ENCODE measurements at regions not wholly inside any gene's neighbourhood (a gene's known extent, or its start where the extent isn't known, plus 50 kb on each side); places are given as distances from the start of the nearest gene placed in this dataset.
A peak's percentile ranks its signal among the peaks of the same experiment; 100 is the strongest.
"Not testable (repeated sequence)": the region's sequence is repeated elsewhere in the genome, so short reads cannot be mapped to it uniquely, and the experiment has no call there.

- H3K4me1 Mint-ChIP-seq; DNase-seq; H3K4me3 Mint-ChIP-seq; H3K9me3 Mint-ChIP-seq; intact Hi-C loops (cut with micrococcal nuclease); H3K27me3 Mint-ChIP-seq; H3K27ac Mint-ChIP-seq; H3K36me3 Mint-ChIP-seq (ENCODE audit: low read depth): not testable (repeated sequence)
Observed at GRCh38 chr1:144140243-144140642, 168.5 kb upstream of the FAM72C start.

- H3K4me3 Mint-ChIP-seq; H3K36me3 Mint-ChIP-seq (ENCODE audit: low read depth); H3K27me3 Mint-ChIP-seq; H3K4me1 Mint-ChIP-seq; H3K9me3 Mint-ChIP-seq; H3K27ac Mint-ChIP-seq; intact Hi-C loops (cut with micrococcal nuclease): not testable (repeated sequence)
- DNase-seq, result peak; percentile 7
Observed at GRCh38 chr1:144105006-144105405, 133.2 kb upstream of the FAM72C start.

GRCh38 chr1:144104000-144104677, 132.4 kb upstream of the FAM72C start:
- H3K4me1 Mint-ChIP-seq; H3K9me3 Mint-ChIP-seq; H3K27ac Mint-ChIP-seq; H3K27me3 Mint-ChIP-seq; H3K36me3 Mint-ChIP-seq (ENCODE audit: low read depth); H3K4me3 Mint-ChIP-seq; intact Hi-C loops (cut with micrococcal nuclease): not testable (repeated sequence)
- peak; percentile 78 for DNase-seq

- not testable (repeated sequence) for H3K27me3 Mint-ChIP-seq
Observed at GRCh38 chr1:144103156-144103880, 131.5 kb upstream of the FAM72C start.

GRCh38 chr1:144102046-144102745, 130.4 kb upstream of the FAM72C start:
- H3K9me3 Mint-ChIP-seq; H3K4me3 Mint-ChIP-seq; H3K36me3 Mint-ChIP-seq (ENCODE audit: low read depth); intact Hi-C loops (cut with micrococcal nuclease); H3K4me1 Mint-ChIP-seq; H3K27me3 Mint-ChIP-seq; H3K27ac Mint-ChIP-seq: not testable (repeated sequence)
- peak; percentile 57 for DNase-seq

More at GRCh38 chr1:144103156-144103880, 131.5 kb upstream of the FAM72C start:
- H3K4me1 Mint-ChIP-seq; intact Hi-C loops (cut with micrococcal nuclease); H3K9me3 Mint-ChIP-seq; H3K36me3 Mint-ChIP-seq (ENCODE audit: low read depth); H3K4me3 Mint-ChIP-seq; H3K27ac Mint-ChIP-seq: not testable (repeated sequence)
- peak; percentile 76 for DNase-seq

GRCh38 chr1:144101397-144102045, 129.7 kb upstream of the FAM72C start:
- Mint-ChIP-seq H3K9me3 (peaks cover 7% of the 10 kb centered on the region), H3K36me3 (ENCODE audit: low read depth) (peaks cover 1% of the 10 kb centered on the region), H3K4me1 (no peaks in the 10 kb centered on the region), H3K27me3 (no peaks in the 10 kb centered on the region), H3K4me3 (no peak overlapping the region), H3K27ac (no peak overlapping the region)
- intact Hi-C loops (cut with micrococcal nuclease), result no loop called here
- DNase-seq, result peak; percentile 58

- H3K36me3 Mint-ChIP-seq (ENCODE audit: low read depth); H3K4me1 Mint-ChIP-seq; H3K27me3 Mint-ChIP-seq; H3K9me3 Mint-ChIP-seq; intact Hi-C loops (cut with micrococcal nuclease): not testable (repeated sequence)
- Mint-ChIP-seq H3K4me3 (peak overlapping the region; percentile 78), H3K27ac (peak overlapping the region; percentile 82)
- peak; percentile 81 for DNase-seq
Observed at GRCh38 chr1:144077167-144077841, 105.5 kb upstream of the FAM72C start.

GRCh38 chr1:144076646-144077045, 104.9 kb upstream of the FAM72C start:
- H3K4me3 Mint-ChIP-seq; intact Hi-C loops (cut with micrococcal nuclease); H3K36me3 Mint-ChIP-seq (ENCODE audit: low read depth); H3K27ac Mint-ChIP-seq; H3K9me3 Mint-ChIP-seq; H3K4me1 Mint-ChIP-seq; H3K27me3 Mint-ChIP-seq: not testable (repeated sequence)
- peak; percentile 59 for DNase-seq

GRCh38 chr1:144070394-144071053, 98.7 kb upstream of the FAM72C start:
- H3K4me1 Mint-ChIP-seq; DNase-seq; H3K27me3 Mint-ChIP-seq; intact Hi-C loops (cut with micrococcal nuclease); H3K9me3 Mint-ChIP-seq; H3K36me3 Mint-ChIP-seq (ENCODE audit: low read depth); H3K27ac Mint-ChIP-seq; H3K4me3 Mint-ChIP-seq: not testable (repeated sequence)

GRCh38 chr1:144067042-144067441, 95.3 kb upstream of the FAM72C start:
- H3K27ac Mint-ChIP-seq; H3K27me3 Mint-ChIP-seq; H3K9me3 Mint-ChIP-seq; H3K4me1 Mint-ChIP-seq; H3K36me3 Mint-ChIP-seq (ENCODE audit: low read depth); intact Hi-C loops (cut with micrococcal nuclease); DNase-seq; H3K4me3 Mint-ChIP-seq: not testable (repeated sequence)

- H3K36me3 Mint-ChIP-seq (ENCODE audit: low read depth); H3K27me3 Mint-ChIP-seq; H3K27ac Mint-ChIP-seq; H3K4me3 Mint-ChIP-seq; intact Hi-C loops (cut with micrococcal nuclease); H3K9me3 Mint-ChIP-seq; H3K4me1 Mint-ChIP-seq; DNase-seq: not testable (repeated sequence)
Observed at GRCh38 chr1:144066071-144066813, 94.5 kb upstream of the FAM72C start.

- DNase-seq; H3K4me3 Mint-ChIP-seq; H3K36me3 Mint-ChIP-seq (ENCODE audit: low read depth); H3K4me1 Mint-ChIP-seq; H3K27ac Mint-ChIP-seq; H3K27me3 Mint-ChIP-seq; intact Hi-C loops (cut with micrococcal nuclease); H3K9me3 Mint-ChIP-seq: not testable (repeated sequence)
Observed at GRCh38 chr1:144065299-144066060, 93.7 kb upstream of the FAM72C start.

All from activated CD4-positive, alpha-beta T cell treated with anti-CD3 and anti-CD28 coated beads, Interleukin-2, amount 10 ng/mL, durations not matched to agents 24 days and 14 days (primary cell).